KOPT-K1 (cell line): ENCODE measurements at regions not wholly inside any gene's neighbourhood (a gene's known extent, or its start where the extent isn't known, plus 50 kb on each side); places are given as distances from the start of the nearest gene placed in this dataset.

ENCODE experiments used
- H3K27ac ChIP-seq: fragments of 200-600 bp; sonication (generic); 2 replicates; pipeline ENCODE4 v1.5.1; 2016; ENCODE audit warnings: antibody characterized with exemption, mild to moderate bottlenecking, low read depth, low read length; ENCODE audit not compliant: poor library complexity, severe bottlenecking
- H3K36me3 ChIP-seq: fragments of 200-600 bp; sonication (generic); 2 replicates; pipeline ENCODE4 v1.5.1; 2017; ENCODE audit warnings: antibody characterized with exemption, mild to moderate bottlenecking, low read length, moderate library complexity; ENCODE audit not compliant: insufficient read depth
- H3K9me3 ChIP-seq: fragments of 200-600 bp; sonication (generic); 2 replicates; pipeline ENCODE4 v1.5.1; 2017; ENCODE audit warnings: antibody characterized with exemption, low read length, mild to moderate bottlenecking; ENCODE audit not compliant: insufficient read depth, poor library complexity, severe bottlenecking

- H3K36me3 ChIP-seq: no peaks in the 10 kb centered on the region
- H3K9me3 ChIP-seq: no peaks in the 10 kb centered on the region
- no peak overlapping the region for H3K27ac ChIP-seq
These were observed 101.1 kb downstream of the B3GNT2 start for GRCh38 chr2:62296832-62297623.

- Histone ChIP-seq H3K36me3 (no peaks in the 10 kb centered on the region), H3K9me3 (no peaks in the 10 kb centered on the region), H3K27ac (no peak overlapping the region)
These were observed 100.3 kb downstream of the B3GNT2 start for GRCh38 chr2:62296034-62296831.

GRCh38 chr2:62293490-62294271 lies 97.8 kb downstream of the B3GNT2 start:
- Histone ChIP-seq H3K27ac (no peak overlapping the region), H3K36me3 (no peaks in the 10 kb centered on the region), H3K9me3 (no peaks in the 10 kb centered on the region)

- no peaks in the 10 kb centered on the region for H3K36me3 ChIP-seq
- no peak overlapping the region for H3K27ac ChIP-seq
- no peaks in the 10 kb centered on the region for H3K9me3 ChIP-seq
These were observed 97.2 kb downstream of the B3GNT2 start for GRCh38 chr2:62293151-62293489.

GRCh38 chr2:62292190-62292589 lies 96.3 kb downstream of the B3GNT2 start:
- Histone ChIP-seq H3K27ac (no peak overlapping the region), H3K9me3 (no peaks in the 10 kb centered on the region)

GRCh38 chr2:62291517-62292137 lies 95.7 kb downstream of the B3GNT2 start:
- no peaks in the 10 kb centered on the region for H3K36me3 ChIP-seq
- no peaks in the 10 kb centered on the region for H3K9me3 ChIP-seq
- H3K27ac ChIP-seq: no peak overlapping the region

More at GRCh38 chr2:62292190-62292589, 96.3 kb downstream of the B3GNT2 start:
- no peaks in the 10 kb centered on the region for H3K36me3 ChIP-seq

GRCh38 chr2:62291052-62291451 lies 95.1 kb downstream of the B3GNT2 start:
- Histone ChIP-seq H3K27ac (no peak overlapping the region), H3K9me3 (no peaks in the 10 kb centered on the region), H3K36me3 (no peaks in the 10 kb centered on the region)

GRCh38 chr2:62287899-62288880 lies 92.3 kb downstream of the B3GNT2 start:
- peak overlapping the region; percentile 15 for H3K27ac ChIP-seq
- no peaks in the 10 kb centered on the region for H3K36me3 ChIP-seq
- H3K9me3 ChIP-seq: peaks cover 26% of the 10 kb centered on the region

GRCh38 chr2:62287282-62287681 lies 91.4 kb downstream of the B3GNT2 start:
- H3K36me3 ChIP-seq: no peaks in the 10 kb centered on the region
- peaks cover 26% of the 10 kb centered on the region for H3K9me3 ChIP-seq
- peak overlapping the region; percentile 15 for H3K27ac ChIP-seq

GRCh38 chr2:62286089-62286785 lies 90.3 kb downstream of the B3GNT2 start:
- no peaks in the 10 kb centered on the region for H3K36me3 ChIP-seq
- peaks cover 26% of the 10 kb centered on the region for H3K9me3 ChIP-seq
- H3K27ac ChIP-seq: no peak overlapping the region

DNA sequence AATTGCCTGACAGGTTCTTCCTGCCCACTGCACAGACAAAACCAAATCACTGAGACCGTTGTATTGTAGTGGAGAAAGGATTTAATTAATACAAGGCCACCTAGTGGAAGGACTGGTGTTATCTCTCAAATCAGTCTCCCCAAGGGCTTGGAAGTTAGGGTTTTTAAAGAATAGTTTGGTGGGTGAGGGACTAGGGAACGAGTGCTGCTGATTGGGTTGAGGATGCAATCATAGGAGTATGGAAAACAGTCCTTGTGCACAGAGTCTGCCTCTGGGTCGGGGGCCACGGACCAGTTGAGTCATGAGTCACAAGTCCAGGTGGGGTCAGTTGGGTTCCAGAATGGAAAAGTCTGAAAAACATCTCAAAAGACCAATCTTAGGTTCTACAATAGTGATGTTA lies 89.1 kb downstream of the B3GNT2 start:
- Histone ChIP-seq H3K9me3 (peaks cover 26% of the 10 kb centered on the region), H3K36me3 (no peaks in the 10 kb centered on the region), H3K27ac (no peak overlapping the region)

DNA sequence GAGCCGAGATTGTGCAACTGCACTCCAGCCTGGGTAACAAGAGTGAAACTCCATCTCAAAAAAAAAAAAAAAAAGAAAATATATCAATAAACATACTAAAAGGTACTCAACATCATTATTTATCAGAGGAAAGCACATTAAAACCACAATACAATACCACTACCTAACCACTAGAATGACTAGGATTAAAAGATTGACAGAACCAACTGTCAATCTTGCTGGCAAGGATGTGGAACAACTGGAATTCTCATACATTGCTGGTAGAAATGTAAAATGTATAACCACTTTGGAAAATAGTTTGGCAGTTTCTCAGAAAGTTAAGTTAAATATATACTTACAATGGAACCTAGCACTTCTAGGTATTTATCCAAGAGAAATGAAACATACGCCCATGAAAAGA lies 88.6 kb downstream of the B3GNT2 start:
- Histone ChIP-seq H3K36me3 (no peaks in the 10 kb centered on the region), H3K27ac (no peak overlapping the region), H3K9me3 (peaks cover 27% of the 10 kb centered on the region)

GRCh38 chr2:62283147-62283546 lies 87.2 kb downstream of the B3GNT2 start:
- H3K9me3 ChIP-seq: peaks cover 41% of the 10 kb centered on the region
- H3K27ac ChIP-seq: no peak overlapping the region
- no peaks in the 10 kb centered on the region for H3K36me3 ChIP-seq
